HG03103 (cell line): ENCODE measurements at regions not wholly inside any gene's neighbourhood (a gene's known extent, or its start where the extent isn't known, plus 50 kb on each side); places are given as distances from the start of the nearest gene placed in this dataset.

Experiments
- ATAC-seq: cut with Tn5 transposase; IDR thresholded peaks from one replicate; pipeline ENCODE4 v1.9.1; 2021; ENCODE audit warnings: low read depth; ENCODE audit not compliant: unreplicated experiment

DNA sequence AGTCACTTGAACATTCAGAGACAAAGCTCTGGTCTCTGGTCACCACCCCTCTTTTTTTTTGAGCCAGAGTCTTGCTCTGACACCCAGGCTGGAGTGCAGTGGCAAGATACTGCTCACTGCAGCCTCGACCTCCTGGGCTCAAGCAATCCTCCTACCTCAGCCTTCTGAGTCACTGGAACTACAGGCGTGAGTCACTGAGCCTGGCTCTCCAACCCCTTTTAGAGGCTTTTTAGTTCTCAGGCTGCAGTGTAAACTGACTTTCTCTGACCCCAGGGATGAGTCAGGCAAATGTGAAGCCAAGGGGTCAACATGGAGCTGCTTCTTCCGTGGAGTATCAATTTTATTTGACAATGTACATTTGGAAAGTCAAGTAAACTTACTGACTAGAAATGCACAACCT lies 229.2 kb downstream of the PTTG2 start:
- ATAC-seq: no peak

DNA sequence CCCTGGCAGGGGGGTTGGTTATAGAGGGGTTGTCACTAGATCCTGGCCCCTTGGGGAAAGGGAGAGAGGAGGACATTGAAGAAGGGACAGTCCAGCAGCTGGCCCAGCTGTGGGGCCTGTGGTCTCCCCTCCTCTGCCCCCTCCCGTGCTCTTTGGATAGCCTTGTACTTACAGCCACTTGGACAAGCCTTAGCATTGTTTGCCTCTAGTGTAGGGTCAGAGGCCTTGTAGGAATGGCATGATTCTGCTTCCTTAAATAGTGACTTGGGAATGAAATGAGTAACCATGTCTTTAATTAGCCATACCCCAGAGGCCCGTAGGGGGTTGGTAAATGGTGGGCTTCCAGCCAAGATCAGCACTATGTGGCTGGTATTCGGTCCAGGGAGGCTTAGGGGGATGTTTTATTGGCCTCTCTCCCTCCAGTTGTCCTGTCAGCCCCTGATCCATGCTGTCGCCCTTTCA lies 230.6 kb downstream of the PTTG2 start:
- ATAC-seq: no peak

DNA sequence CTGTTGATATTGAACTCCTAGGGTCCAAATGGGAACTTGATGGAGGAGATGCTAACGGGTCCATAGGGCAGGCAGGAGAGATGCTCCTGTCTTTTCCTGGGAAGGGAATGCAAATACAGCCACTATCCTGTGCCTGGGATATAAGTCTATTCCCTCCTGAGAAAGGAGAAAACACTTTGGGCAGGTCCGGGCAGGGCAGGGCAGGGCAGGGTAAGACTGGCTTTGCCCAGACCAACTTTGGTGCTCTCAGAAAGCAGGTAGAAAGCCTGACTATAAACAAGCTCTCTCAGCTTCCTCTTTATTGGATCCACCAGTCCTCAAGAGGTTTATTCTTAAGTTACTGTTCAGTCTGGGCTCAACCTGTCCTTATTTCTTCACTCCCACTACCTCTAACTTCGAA lies 232.3 kb downstream of the PTTG2 start:
- no peak for ATAC-seq

DNA sequence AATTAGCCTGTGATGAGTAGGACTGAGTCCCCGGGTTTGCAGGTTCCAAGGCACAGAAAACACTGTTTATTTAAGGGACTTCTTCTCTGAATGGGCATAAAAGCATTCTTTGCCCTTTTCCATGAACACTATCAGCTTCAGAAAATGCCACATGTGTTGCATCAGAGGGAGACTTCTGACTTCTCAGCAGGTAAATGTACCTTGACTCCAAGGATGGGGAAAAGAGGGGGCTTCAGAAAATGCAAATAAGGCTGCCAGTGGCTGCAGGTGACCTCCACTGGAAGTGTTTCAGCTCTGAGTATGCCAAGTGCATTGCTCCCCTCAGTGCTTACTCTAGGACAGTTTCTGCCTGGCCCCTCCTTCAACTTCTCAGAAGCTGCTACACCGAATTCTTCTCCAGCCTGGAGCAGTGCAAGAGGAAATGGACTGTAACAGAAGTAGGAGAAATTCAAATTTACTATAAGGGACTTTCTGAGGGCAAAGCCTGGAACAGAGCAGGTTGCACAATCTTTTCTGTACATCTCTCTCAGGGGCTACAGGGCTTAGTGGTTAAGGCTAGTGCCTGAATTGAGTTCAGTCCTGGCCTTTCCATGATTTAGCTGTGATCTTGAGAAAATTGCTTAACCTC lies 233.2 kb downstream of the PTTG2 start:
- ATAC-seq: no peak

DNA sequence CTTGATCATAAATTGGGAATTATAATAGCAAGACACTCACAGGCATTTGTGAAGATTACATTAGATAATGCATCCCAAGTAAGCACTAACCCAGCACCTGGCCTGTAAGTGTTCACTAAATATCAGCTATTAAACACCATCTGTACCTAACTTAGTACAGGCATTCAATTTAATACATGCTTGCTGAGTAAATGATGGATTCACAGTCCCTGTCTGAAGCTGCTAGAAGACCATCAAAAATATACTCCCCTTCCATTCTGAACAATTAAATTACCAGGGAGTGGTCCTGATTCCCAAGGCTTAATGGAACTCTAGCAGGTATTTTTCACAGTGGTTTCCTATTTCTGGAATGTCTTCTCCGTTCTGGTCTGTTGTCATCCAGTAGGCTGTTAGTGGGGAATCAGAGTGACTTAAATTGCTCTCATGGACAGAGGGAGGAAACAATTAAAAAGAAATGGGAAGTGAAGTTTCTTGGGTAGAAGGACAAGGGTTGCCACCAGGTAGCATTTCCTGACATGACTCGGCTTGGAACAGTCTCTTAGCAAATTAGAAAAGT lies 233.9 kb downstream of the PTTG2 start:
- ATAC-seq: no peak

DNA sequence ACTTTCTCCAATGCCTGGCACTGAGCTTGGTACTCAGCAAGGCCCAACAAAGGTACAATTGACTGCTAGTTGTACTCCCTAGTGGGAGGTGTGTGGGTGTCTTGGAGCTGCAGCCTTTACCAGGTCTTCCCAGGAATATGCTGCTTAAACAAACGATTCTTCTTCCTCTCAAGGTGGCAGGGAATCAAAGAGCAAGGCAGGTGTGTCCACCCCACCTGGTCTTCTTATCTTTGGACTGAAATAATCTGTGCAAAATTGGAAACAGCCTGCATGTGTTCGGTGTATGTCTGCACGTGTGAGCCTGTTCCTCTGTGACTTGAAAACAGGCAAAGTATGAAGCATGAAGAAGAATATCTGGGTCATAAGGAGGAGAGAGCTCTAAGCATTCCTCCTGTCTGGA lies 235.3 kb downstream of the PTTG2 start:
- ATAC-seq: no peak

DNA sequence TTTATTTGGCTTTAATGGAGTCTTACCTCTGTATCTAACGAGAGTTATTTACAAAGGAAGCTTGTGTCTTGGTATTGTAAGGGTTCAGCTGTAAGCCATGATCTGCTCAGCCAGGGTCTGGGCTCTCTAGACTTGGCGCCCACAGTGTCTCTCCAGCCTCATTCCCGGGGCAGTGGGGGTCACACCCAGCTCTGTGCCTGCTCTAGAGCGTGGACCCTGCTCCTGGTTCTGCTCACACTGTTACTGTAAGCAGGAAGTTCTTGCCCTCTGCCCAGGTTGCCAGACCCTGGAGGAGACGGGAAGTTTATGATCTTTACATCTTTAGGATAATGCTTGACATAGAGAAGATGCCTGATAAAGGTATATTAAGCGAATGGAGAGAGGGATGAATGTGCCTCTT lies 235.7 kb downstream of the PTTG2 start:
- no peak for ATAC-seq

DNA sequence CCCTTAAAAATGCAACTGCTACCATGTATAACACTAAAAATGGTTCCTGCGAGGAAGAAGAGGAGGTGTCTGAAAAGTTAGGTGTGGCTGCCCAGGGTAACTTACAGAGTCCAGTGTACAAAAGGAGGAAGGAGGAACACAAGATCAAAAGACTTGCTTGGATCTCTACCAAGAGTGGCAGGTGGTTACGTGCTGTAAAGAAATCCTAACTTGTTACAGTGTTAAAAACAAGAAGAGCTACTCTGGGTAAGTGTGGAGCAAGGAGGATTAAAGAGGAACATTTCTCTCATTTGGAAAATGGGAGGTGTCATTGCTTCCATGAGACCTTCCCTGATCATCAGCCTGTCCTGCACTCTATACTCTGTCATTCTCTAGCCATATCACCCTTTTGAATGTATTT lies 242.0 kb downstream of the PTTG2 start:
- ATAC-seq: no peak

DNA sequence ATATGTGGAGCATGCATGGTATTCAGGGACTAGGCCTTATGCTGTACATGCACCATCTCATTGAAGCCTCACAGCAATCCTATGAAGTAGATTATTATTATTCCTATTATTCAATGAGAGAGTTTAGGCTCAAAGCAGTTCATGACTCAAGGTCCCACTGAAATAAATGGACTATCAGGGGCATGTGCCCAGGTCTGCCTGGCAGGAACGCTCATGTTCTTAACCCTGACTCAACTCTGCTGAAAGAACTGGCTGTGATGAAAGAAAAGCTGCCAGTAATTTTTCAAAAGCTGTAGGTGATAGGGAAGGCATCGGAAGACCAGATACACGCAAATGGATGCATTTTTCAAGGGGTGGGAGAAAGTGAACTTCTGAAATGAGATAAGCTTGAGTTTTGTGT lies 243.4 kb downstream of the PTTG2 start:
- no peak for ATAC-seq

DNA sequence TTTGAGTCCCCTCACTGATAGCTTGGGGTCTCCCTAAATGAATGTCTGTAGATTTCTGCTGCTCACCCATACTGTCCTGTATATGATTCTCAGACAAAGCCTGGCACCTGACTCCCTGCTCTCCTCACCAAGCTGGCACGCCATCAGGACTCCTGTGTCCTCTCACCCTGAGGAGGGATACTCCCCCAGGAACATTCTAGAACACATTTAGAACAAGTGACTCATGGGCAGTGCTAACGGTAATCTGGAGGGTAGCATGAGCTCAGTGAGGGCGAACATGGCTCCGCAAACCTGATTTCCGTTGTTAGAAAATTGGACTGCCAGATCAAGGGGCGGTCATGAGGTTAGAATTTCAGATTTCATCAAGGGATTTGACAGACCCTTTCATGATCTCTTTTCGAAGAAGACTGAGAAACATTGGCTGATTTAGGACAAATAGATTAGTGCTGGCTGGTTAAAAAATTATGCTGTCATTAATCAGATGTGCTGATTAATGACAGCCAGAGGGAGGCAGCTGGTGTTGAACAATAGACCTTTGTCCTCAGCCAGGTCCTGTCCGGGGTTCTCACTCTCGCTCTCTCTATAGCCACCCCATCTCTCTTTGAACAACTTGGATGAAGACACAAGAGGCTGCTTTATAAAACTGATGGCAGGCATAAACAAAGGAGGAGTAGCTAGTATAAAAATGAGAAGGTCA lies 244.3 kb downstream of the PTTG2 start:
- no peak for ATAC-seq

DNA sequence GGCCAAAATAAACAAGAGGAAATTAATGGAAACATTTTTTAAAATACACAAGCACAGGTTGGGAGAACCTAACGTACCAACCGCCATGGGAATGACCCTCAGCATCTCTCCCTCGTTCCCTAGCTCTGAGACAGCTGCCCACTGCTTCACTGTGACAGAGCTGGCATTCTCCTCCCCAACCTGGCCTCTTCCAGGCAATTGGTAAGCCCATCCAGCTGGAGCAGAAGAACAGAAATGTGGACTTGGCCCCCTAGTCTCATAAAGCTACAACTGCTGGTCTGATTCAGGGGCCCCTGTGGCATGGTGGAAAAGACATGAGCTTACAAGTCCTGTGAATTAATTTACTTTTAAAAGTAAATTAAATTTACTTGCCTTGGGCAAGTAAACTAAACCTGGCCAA lies 245.1 kb downstream of the PTTG2 start:
- ATAC-seq: no peak

DNA sequence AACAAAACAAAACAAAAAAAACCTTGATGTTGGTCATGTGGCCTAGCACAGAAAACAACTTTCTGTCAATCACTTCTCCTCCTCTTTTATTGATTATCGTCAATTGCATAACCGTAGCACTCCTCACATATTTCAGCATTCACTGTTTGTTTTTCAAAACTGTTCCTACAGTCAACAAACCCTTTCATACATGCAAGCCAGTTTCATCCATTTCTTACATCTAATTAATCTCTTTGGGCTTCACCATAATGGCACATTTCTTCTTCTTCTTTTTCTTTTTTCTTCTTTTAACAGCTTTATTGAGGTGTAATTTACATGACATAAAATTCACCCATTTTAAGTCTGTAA lies 246.9 kb downstream of the PTTG2 start:
- ATAC-seq: no peak

DNA sequence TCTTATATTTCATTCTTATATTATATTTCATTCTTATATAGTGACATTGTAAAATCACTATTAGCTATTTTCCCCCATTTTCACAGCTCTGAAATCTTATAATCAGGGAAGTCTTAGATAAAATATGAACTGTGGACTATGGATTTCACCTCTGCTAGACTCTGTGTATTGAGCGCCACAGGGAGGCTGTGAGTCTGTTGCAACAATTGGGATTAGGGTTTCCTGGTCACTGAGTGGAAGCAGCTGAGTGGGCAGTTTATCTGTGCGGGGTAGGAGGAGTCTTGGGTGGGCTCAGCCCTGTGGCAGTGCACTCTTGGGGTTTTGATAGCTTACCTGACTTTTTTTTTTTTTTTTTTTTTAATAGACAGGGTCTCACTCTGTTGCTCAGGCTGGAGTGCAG lies 249.5 kb downstream of the PTTG2 start:
- ATAC-seq: no peak

DNA sequence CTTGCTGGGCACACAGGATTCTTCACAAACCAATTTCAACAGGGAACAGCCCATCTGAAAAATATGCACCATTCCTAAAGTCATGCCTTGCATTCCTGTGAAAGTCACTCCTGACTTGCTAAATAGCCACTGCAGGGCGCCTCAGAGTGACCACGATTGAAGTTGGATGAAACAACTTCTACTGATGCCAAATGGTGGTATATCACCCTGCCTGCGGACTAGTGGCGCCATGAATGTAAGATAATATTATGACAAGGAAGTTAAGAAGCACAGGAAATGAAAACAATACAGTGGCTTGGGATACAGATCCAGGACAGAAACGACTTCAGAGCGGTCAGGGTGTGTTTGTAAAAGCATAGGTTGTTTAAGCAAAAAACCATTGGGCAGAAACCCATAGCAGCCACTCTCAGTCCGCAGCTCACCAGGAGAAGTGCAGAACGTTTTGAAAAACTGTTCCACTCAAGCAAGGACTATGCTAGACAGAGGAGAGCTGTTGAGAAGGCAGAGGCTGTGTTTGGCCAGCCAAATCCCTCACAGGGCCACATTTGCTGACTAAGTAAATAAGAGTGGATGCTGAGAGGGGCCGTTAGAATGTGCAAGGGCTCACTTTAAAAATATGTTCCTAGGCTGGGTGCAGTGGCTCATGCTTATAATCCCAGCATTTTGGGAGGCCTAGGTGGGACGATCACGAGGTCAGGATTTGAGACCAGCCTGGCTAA lies 250.4 kb downstream of the PTTG2 start:
- ATAC-seq: no peak

DNA sequence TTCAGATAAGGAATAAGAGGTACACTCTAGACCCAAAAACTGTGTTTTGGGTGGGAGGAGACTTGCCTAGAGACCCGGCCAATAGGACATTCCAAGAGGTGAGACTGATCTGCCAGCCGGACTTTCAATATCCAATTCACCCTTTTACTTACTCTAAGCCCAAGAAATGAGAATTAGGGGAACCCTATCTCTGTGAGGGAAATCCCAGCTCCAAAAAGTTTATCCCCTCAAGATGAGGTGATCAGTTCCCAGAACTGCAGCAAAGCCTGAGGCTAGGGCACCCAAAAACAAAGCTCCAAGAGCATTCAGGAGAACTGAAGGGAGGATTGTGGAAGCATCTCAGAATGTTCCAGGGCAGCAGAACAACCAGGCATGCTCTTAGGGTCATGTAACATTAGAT lies 251.7 kb downstream of the PTTG2 start:
- no peak for ATAC-seq

DNA sequence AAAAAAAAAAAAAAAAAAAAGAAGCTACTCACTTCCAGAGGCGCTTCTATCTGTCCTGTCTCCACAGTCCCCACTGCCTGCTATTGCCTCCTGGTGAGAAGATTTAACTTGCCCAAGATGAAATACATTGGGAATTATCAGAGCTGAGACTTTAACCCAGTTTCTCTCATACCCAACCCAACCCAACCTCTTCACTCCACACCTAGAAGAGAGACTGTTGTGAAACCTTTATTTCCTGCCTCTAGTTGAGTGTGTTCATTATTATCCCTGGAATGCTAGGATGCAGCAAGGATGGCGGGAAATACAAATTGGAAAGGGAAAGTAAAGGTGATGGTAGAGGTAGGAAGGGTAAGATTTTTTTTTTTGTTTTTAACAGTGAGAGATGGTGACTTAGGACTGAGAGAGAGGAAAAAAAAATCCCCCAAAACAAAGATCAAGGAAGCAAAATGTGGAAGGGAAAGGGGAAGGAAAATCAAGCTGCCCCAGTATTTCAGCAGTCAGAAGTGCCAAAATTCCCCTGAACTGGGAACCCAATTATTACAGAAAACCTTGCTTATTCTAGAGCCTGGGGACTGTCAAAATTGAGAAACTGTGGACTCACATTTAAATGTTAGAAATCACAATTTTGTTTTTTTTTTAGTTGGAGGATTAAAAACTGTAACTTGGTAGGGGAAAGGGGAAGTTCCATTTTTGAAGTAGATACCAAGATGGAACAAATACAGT lies 253.0 kb downstream of the PTTG2 start:
- no peak for ATAC-seq

DNA sequence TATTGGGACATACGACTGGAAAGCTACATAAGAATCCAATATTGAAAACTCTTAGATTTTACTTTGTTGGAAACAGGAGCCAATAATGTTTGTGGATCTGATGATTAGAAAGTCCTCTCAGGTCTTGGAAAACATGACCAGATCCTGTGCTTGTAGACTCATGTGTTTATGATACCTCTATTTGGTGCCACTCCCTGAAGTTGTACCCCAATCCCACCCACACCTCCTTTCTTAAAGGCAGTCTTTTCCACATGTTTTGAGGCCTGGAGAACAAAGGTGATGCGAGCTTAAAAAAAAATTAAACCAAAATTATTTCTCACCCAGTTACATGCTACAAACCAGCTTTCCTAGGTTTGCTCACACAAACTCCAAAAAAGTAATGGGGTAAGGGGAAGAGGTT lies 262.7 kb downstream of the PTTG2 start:
- no peak for ATAC-seq

DNA sequence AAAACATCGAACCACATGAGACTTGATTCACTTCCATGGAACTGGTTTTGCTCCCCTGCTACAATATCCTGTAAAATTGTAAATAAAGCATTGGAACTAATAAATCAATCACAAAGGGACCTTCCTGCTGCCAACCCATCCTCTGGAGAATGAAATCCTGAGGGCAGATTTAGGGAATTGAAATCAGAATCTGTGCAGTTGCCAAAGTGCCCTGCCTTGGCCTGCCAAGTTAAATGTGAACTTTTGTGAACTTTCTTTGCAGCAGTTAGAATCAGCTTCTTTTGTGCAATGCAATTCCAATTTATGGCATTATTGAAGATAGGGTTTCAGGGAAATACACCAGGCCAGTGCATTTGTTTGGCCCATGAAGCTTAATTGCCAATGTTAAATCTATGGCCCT lies 263.1 kb downstream of the PTTG2 start:
- no peak for ATAC-seq

DNA sequence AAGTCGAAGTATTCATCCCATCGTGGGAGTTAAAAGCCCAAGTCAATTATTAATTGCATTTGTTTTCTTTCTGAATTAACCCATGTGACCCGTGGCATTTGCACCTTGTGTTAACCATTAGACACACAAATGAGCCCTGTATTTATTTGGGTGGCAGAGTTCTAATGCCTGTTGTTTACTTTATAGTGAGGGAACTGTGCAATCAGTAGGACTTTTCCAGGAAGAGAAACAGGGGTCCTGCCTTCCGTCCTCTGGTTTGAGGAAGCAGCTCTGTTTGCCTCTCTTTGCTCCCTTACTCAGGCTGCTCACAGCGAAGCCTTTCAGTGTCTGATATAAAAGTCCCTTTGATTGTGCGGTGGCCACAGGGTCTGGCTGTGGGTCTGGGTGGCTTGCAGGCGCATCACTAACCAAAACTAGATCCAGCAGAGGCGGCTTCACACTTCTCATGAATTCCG lies 263.6 kb downstream of the PTTG2 start:
- no peak for ATAC-seq

DNA sequence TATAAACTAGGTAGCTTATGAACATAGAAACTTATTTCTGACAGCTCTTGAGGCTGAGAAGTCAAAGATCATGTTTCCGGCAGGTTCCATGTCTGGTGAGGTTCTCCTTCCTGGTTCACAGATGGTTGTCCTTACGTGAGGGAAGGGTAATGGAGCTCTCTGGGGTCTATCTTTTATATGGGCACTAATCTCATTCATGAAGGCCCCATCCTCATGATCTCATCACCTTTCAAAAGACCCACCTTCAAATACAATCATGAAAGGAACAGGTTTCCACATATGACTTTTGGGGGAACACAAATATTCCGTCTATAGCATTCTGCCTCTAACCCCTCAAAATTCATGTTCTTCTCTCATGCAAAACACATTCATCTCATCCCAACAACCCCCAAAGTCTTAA lies 264.7 kb downstream of the PTTG2 start:
- no peak for ATAC-seq

DNA sequence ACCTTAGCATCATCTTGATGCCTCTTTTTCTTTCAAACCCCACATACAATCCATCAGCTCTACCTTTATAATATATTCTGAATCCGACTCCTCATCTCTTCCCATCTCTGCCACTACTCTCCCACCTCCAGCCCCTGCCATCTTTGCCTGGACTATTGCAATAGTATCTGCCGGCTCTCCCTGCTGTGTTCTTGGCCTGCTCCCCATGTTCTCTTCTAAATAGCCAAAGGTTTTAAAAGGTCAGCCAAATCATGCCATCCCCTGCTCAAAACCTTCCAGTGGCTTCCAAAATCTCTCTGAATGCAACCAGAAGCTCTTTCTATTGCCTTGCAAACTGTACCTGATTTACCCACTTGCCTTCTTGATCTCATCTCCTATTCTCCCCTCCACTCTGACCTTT lies 266.0 kb downstream of the PTTG2 start:
- no peak for ATAC-seq
